Activated CD4-positive, alpha-beta T cell treated with anti-CD3 and anti-CD28 coated beads for 36 hours (primary cell): ENCODE measurements at regions not wholly inside any gene's neighbourhood (a gene's known extent, or its start where the extent isn't known, plus 50 kb on each side); places are given as distances from the start of the nearest gene placed in this dataset.
"Not testable (repeated sequence)": the region's sequence is repeated elsewhere in the genome, so short reads cannot be mapped to it uniquely, and the experiment has no call there.

Experiments used
- ATAC-seq: fragments of 200-7000 bp; cut with Tn5 transposase; one replicate; pipeline ENCODE4 v1.10.0; 2021; ENCODE audit warnings: mild to moderate bottlenecking, moderate library complexity
- CTCF ChIA-PET: fragments of 350-600 bp; sonication (Branson Sonifier 250); formaldehyde crosslinking; loops from one replicate; lab custom pipeline; 2021; ENCODE audit warnings: antibody characterized with exemption; lab: Charles Lee
- POLR2A ChIA-PET: fragments of 350-600 bp; sonication (Branson Sonifier 250); formaldehyde crosslinking; loops from one replicate; lab custom pipeline; 2021; ENCODE audit warnings: antibody characterized with exemption, inconsistent platforms; lab: Charles Lee
- DNase-seq: peaks from one replicate; pipeline ENCODE4 v3.0.0-alpha.2; 2020
- H3K27ac Mint-ChIP-seq: one replicate; pipeline ENCODE4 v1.8.0; 2021; ENCODE audit warnings: mixed read lengths
- H3K27me3 Mint-ChIP-seq: one replicate; pipeline ENCODE4 v1.8.0; 2021; ENCODE audit warnings: mixed read lengths
- H3K36me3 Mint-ChIP-seq: one replicate; pipeline ENCODE4 v1.8.0; 2021; ENCODE audit warnings: low read depth, mixed read lengths
- H3K4me1 Mint-ChIP-seq: one replicate; pipeline ENCODE4 v1.8.0; 2021; ENCODE audit warnings: mixed read lengths
- H3K4me3 Mint-ChIP-seq: one replicate; pipeline ENCODE4 v1.8.0; 2021; ENCODE audit warnings: mild to moderate bottlenecking, moderate library complexity, mixed read lengths
- H3K9me3 Mint-ChIP-seq: one replicate; pipeline ENCODE4 v1.8.0; 2021; ENCODE audit warnings: low read depth, mixed read lengths
- intact Hi-C, 2 experiments: fragments of 100-400 bp; cut with DNase I in 1 of 2; cut with micrococcal nuclease in 1 of 2; formaldehyde crosslinking; loops; one replicate each; pipeline versions ENCODE4 v1.14.2 to v1.15.1; 2022 to 2024; cut with DNase I, micrococcal nuclease

GRCh38 chr2:16103614-16104314 is 163.4 kb downstream of the MYCN start:
- intact Hi-C loops, result no loop called here

GRCh38 chr2:16102976-16103380 is 162.6 kb downstream of the MYCN start:
- Mint-ChIP-seq H3K36me3 (no peaks in the 10 kb centered on the region), H3K4me3 (no peak overlapping the region), H3K4me1 (no peaks in the 10 kb centered on the region), H3K9me3 (no peaks in the 10 kb centered on the region), H3K27ac (no peak overlapping the region), H3K27me3 (no peaks in the 10 kb centered on the region)
- intact Hi-C loops, result no loop called here
- DNase-seq (no peak), ATAC-seq (no peak)
- ChIA-PET CTCF (no interaction called here), POLR2A (no interaction called here)

More at GRCh38 chr2:16103614-16104314, 163.4 kb downstream of the MYCN start:
- Mint-ChIP-seq H3K4me3 (no peak overlapping the region), H3K9me3 (no peaks in the 10 kb centered on the region), H3K27me3 (no peaks in the 10 kb centered on the region), H3K27ac (no peak overlapping the region), H3K4me1 (no peaks in the 10 kb centered on the region), H3K36me3 (no peaks in the 10 kb centered on the region)
- POLR2A ChIA-PET, result interaction anchor here (0.6 kb wide), 1 partner anchor 1670 kb away, joined by 3 read pairs; no protein-coding TSS in a partner anchor
- DNase-seq (no peak), ATAC-seq (no peak)
- CTCF ChIA-PET, result no interaction called here

DNA sequence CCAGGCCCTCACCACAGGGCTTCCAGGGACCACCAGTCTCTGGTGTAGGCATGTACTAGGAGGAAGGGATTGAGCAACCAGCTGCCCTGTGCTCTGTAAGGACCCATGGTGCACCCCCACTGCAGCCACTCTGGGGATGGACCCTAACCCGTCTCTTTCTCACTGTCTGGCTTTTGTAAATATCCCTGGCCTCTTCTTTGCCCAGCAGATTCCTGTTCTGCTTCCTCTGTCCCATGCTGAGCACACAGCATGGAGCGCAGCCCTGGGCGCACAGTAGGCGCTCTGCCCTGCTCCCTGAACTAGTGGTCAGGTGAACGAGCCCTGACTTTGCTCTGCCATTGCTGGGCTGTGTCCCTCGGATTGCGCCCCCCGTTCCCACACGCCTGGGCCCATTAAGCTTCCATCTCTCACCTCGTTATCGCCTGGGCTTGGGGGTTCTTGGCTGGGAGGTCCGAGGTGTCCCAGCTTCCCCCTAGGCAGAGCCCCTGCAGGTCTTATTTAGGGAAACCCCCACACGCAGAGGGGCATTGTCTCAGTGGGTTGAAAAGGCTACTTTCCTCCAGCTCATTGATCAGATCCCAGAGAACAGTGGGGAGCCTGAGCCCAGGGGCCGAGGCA is 162.1 kb downstream of the MYCN start:
- Mint-ChIP-seq H3K36me3 (no peaks in the 10 kb centered on the region), H3K27me3 (no peaks in the 10 kb centered on the region), H3K9me3 (no peaks in the 10 kb centered on the region), H3K4me1 (no peaks in the 10 kb centered on the region), H3K4me3 (no peak overlapping the region), H3K27ac (no peak overlapping the region)
- POLR2A ChIA-PET, result no interaction called here
- no peak for DNase-seq
- CTCF ChIA-PET, result no interaction called here
- intact Hi-C loops, result no loop called here
- no peak for ATAC-seq

DNA sequence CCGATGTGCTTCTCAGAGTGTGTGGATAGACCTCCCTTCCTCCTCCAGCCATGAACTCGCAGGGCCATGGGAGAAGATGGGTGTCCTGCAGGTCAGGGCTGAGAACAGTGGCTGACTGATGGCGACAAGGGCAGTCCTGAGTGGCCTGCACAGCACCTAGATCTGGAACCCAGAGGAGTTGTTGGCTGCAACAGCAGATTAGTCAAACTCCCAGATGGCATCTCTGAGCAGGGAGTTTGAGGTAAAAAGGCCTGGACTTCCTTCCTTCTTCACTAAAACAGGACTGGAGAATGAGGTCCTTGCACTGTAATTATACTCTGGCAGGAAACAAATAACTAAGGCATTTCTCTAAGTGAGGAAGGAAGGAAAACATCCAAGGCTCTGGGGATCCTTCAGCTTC is 160.8 kb downstream of the MYCN start:
- Mint-ChIP-seq H3K27me3 (no peaks in the 10 kb centered on the region), H3K4me3 (no peak overlapping the region), H3K9me3 (no peaks in the 10 kb centered on the region), H3K27ac (no peak overlapping the region), H3K4me1 (no peaks in the 10 kb centered on the region), H3K36me3 (no peaks in the 10 kb centered on the region)
- ChIA-PET CTCF (no interaction called here), POLR2A (no interaction called here)
- DNase-seq, result no peak
- ATAC-seq, result no peak
- intact Hi-C loops, result no loop called here

DNA sequence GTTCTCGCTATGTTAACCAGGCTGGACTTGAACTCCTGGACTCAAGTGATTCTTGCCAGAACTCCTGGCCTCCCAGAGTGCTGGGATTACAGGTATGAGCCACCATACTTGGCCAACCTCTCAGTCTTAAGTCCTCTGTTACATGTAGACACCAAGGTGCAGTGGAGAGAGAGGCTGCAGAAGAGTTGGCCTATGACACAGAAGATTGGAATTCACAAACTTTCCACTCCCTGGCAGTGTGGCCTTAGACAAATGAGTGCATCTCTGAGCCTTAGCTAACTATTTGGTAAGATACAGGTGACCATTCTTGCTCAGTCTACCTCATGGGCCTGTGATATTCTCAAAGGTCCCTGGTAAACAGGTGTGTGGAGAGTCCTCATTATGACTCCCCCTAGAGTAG is 159.7 kb downstream of the MYCN start:
- intact Hi-C loops, result no loop called here
- POLR2A ChIA-PET, result no interaction called here
- Mint-ChIP-seq H3K27ac (no peak overlapping the region), H3K4me1 (no peaks in the 10 kb centered on the region), H3K27me3 (no peaks in the 10 kb centered on the region), H3K4me3 (no peak overlapping the region), H3K36me3 (no peaks in the 10 kb centered on the region), H3K9me3 (no peaks in the 10 kb centered on the region)
- ATAC-seq (no peak), DNase-seq (no peak)
- CTCF ChIA-PET, result no interaction called here

DNA sequence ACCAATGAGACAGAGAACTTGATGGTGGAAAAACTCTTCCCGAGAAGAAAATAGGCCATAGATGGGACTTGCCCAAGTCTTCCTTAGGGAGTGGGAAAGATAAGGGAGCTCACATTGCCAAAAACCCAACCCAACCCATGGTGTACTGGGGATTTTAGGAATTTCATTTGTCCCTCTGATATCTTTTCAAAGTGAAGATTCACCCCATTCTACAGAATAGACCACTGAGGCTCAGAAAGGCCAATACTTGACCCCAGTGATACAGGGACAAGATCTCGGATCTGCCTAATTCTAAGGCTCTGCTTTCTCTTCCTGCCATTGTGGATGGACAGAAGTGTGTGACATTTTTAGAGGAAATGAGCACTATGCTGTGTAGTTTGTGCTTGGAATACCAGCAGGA is 159.0 kb downstream of the MYCN start:
- Mint-ChIP-seq H3K36me3 (no peaks in the 10 kb centered on the region), H3K4me3 (no peak overlapping the region), H3K27me3 (no peaks in the 10 kb centered on the region), H3K9me3 (no peaks in the 10 kb centered on the region), H3K4me1 (no peaks in the 10 kb centered on the region), H3K27ac (no peak overlapping the region)
- ChIA-PET POLR2A (no interaction called here), CTCF (no interaction called here)
- ATAC-seq, result no peak
- intact Hi-C loops, result no loop called here
- no peak for DNase-seq

- no peaks in the 10 kb centered on the region for H3K4me1 Mint-ChIP-seq
- H3K4me3 Mint-ChIP-seq, result no peak overlapping the region
- H3K36me3 Mint-ChIP-seq, result no peaks in the 10 kb centered on the region
- no peak for ATAC-seq
- POLR2A ChIA-PET, result no interaction called here
- H3K27me3 Mint-ChIP-seq, result no peaks in the 10 kb centered on the region
- CTCF ChIA-PET, result interaction anchor here (0.7 kb wide), 1 partner anchor 157 kb away, joined by 4 read pairs; the partner anchor contains the start of gene MYCN
- intact Hi-C loops, result no loop called here
- no peak overlapping the region for H3K27ac Mint-ChIP-seq
- H3K9me3 Mint-ChIP-seq, result no peaks in the 10 kb centered on the region
- DNase-seq, result no peak
These were observed 156.6 kb downstream of the MYCN start for GRCh38 chr2:16096962-16097361.

DNA sequence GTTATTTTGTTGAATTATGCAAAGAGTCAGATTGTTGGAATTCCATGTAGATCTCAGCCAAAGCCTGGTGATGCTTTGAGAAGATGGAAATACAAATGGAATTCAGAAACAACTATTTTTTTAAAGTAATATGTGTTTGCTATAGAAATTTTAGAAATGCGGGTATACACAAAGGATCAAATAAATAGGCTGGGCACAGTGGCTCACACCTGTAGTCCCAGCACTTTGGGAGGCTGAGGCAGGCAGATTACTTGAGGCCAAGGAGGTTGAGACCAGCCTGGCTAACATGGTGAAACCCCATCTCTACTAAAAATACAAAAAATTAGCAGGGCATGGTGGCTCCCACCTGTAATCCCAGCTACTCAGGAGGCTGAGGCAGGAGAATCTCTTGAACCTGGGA is 155.1 kb downstream of the MYCN start:
- CTCF ChIA-PET, H3K27me3 Mint-ChIP-seq, ATAC-seq, H3K9me3 Mint-ChIP-seq, H3K27ac Mint-ChIP-seq, DNase-seq, H3K4me3 Mint-ChIP-seq, intact Hi-C loops, POLR2A ChIA-PET, H3K4me1 Mint-ChIP-seq, H3K36me3 Mint-ChIP-seq: not testable (repeated sequence)

GRCh38 chr2:16094811-16095210 is 154.5 kb downstream of the MYCN start:
- intact Hi-C loops, result no loop called here
- H3K4me3 Mint-ChIP-seq, result no peak overlapping the region
- H3K27ac Mint-ChIP-seq, result no peak overlapping the region
- H3K4me1 Mint-ChIP-seq, result no peaks in the 10 kb centered on the region
- DNase-seq (no peak), ATAC-seq (no peak)
- no peaks in the 10 kb centered on the region for H3K9me3 Mint-ChIP-seq
- no peaks in the 10 kb centered on the region for H3K36me3 Mint-ChIP-seq
- no peaks in the 10 kb centered on the region for H3K27me3 Mint-ChIP-seq
- ChIA-PET CTCF (no interaction called here), POLR2A (no interaction called here)

DNA sequence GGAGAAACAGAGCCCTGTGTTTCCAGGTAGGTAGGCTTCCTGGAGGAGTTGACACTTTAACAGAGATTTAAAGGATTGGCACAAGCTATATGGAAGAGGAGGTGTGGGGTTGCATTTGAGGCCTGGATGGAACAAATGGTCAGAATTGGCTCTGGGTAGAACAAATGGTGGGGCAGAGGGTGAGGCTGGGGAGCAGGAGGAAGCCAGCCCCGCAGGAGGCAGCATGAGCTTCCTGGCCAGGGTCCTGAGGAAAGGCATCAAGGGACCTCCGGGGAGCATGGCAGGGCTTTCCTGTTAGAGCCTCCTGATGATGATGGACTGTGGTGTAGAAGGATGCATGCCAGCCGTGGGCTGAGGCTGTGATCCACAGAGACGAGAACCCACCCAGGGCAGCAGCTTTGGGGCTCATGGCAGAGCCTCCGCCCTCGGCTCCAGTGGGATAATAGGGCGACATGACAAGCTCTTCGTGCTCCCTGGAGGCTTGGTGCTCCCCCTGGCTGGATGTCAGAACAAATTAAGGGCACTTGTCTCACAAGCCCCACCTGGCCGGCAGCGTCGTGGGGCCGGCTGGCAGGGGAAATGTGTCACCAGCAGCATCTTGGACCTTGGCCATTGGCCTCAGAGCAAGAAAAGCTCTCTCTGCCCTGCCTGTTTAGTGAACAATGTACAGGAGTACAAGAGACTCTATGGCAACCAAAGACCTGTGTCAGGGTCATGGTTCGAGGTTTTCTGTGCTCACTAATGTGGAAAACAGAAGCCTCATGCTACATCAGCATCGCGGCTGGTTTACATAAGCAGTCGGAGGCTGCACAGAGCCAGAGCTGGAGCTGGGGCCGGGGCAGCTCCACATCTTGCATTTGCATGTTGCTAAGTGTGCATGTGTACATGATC is 153.5 kb downstream of the MYCN start:
- Mint-ChIP-seq H3K9me3 (no peaks in the 10 kb centered on the region), H3K27me3 (no peaks in the 10 kb centered on the region), H3K4me3 (no peak overlapping the region), H3K27ac (no peak overlapping the region), H3K36me3 (no peaks in the 10 kb centered on the region), H3K4me1 (no peaks in the 10 kb centered on the region)
- intact Hi-C loops, result no loop called here
- DNase-seq (no peak), ATAC-seq (no peak)
- POLR2A ChIA-PET, result no interaction called here
- CTCF ChIA-PET, result no interaction called here

DNA sequence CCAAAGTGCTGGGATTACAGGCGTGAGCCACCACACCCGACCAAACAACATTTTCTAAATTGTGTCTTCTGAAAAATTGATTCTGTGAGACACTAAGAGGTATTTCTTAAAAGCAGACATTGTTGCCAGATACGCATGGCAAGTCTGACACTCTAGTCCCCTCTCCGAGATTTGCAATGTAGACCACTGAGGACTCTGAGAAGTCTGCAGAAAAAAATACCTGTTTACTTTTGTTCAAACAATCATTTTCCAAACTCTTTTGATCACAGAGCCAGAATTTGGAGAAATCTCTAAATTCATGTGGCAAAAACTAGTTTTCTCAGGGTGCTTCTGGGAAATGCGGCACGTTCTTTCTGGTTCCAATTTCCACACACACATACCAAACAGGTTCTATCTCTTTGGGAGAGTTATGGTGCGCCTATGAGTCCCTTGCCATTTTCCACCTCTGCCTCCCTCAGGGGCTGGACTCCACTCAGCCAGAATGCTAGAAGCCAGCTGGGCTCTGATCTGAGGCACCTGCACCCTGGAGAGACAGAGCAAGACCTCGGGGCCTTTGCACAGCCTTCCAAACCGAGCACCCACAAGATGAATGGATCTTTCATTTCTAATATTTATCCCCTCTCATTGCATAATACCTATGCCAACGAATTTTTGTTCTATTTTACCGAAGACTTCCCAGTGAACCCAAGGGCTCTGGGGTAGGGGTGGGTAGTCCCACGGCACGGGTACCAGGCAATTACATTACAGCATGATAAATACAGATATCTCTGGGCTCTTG is 152.7 kb downstream of the MYCN start:
- H3K36me3 Mint-ChIP-seq, result no peaks in the 10 kb centered on the region
- H3K9me3 Mint-ChIP-seq, result no peaks in the 10 kb centered on the region
- H3K27ac Mint-ChIP-seq, result no peak overlapping the region
- no peak for DNase-seq
- intact Hi-C loops, result no loop called here
- ChIA-PET CTCF (no interaction called here), POLR2A (no interaction called here)
- no peak for ATAC-seq
- no peaks in the 10 kb centered on the region for H3K27me3 Mint-ChIP-seq
- peaks cover 2% of the 10 kb centered on the region for H3K4me1 Mint-ChIP-seq
- no peak overlapping the region for H3K4me3 Mint-ChIP-seq
